ENCODE measurements at regions not wholly inside any gene's neighbourhood (a gene's known extent, or its start where the extent isn't known, plus 50 kb on each side); places are given as distances from the start of the nearest gene placed in this dataset.
"Not testable (repeated sequence)": the region's sequence is repeated elsewhere in the genome, so short reads cannot be mapped to it uniquely, and the experiment has no call there.

- DNase-seq (ENCODE audit: low read depth in 1 of 2, low spot score in 1 of 2) (no peak), FAIRE-seq (no peak), ATAC-seq (no peak)
- CTCF ChIA-PET: interaction anchor here (0.8 to 1.4 kb wide), 5 partner anchors 39 to 1704 kb away, joined by 3 to 5 read pairs (median 3); no protein-coding TSS in a partner anchor
- peak overlapping the region in 1 of 2 experiments; percentile 88; a peak in 1 of 6 replicates for H3K27ac ChIP-seq
- peaks cover 86% of the 10 kb centered on the region for H3K4me1 ChIP-seq
- POLR2A ChIA-PET: interaction anchor here (0.6 kb wide), 1 partner anchor 1902 kb away, joined by 5 read pairs; no protein-coding TSS in a partner anchor
- no peaks in the 10 kb centered on the region for H3K9me3 ChIP-seq
- H3K4me2 ChIP-seq: no peak overlapping the region
- TF ChIP-seq ZSCAN20 (CRISPR knock-in tag; IDR thresholded peaks at IDR 0.05) (no peak), CEBPB (IDR thresholded peaks at IDR 0.05) (no peak), POLR2A (IDR thresholded peaks at IDR 0.05; ENCODE audit: low read length) (no peak), E2F6 (IDR thresholded peaks at IDR 0.05; ENCODE audit: borderline replicate concordance, low read depth) (no peak), MYC (IDR thresholded peaks at IDR 0.05; ENCODE audit: borderline replicate concordance, low read length) (no peak), MAFK (IDR thresholded peaks at IDR 0.05; ENCODE audit: partially characterized antibody) (no peak), EHF (CRISPR knock-in tag; IDR thresholded peaks at IDR 0.05) (no peak), SREBF2 (IDR thresholded peaks at IDR 0.05) (no peak), FOSB (CRISPR knock-in tag; IDR thresholded peaks at IDR 0.05) (no peak), HDAC2 (IDR thresholded peaks at IDR 0.05) (no peak), POLR2AphosphoS2 (conservative IDR thresholded peaks at IDR 0.05; ENCODE audit: low read length) (no peak), CBX2 (IDR thresholded peaks at IDR 0.05; ENCODE audit: borderline replicate concordance, low read depth) (no peak), CBX8 (IDR thresholded peaks at IDR 0.05) (no peak), TP53 (CRISPR knock-in tag; IDR thresholded peaks at IDR 0.05) (no peak), CHD2 (IDR thresholded peaks at IDR 0.05; ENCODE audit: low read length, partially characterized antibody) (no peak), NFE2L2 (conservative IDR thresholded peaks at IDR 0.05; ENCODE audit: low read length) (no peak)
- no peak overlapping the region for H3K4me3 ChIP-seq
- 94% methylated on average over 3 of the region's 3 CpGs for WGBS (ENCODE audit: missing lambda C conversion rate)
Measured at GRCh38 chr17:72471296-72471695, 350.5 kb downstream of the SOX9 start.

GRCh38 chr17:72472106-72472505 lies 351.3 kb downstream of the SOX9 start:
- DNase-seq (ENCODE audit: low read depth in 1 of 2, low spot score in 1 of 2): no peak
- ATAC-seq: no peak
- TF ChIP-seq KDM5A (IDR thresholded peaks at IDR 0.05) (no peak), HES2 (IDR thresholded peaks at IDR 0.05) (no peak), RAD21 (conservative IDR thresholded peaks at IDR 0.05 in 1 of 2, IDR thresholded peaks at IDR 0.05 in 1 of 2) (no peak), RNF2 (IDR thresholded peaks at IDR 0.05; ENCODE audit: borderline replicate concordance, low read depth) (no peak), E2F6 (IDR thresholded peaks at IDR 0.05; ENCODE audit: borderline replicate concordance, low read depth) (no peak), MAX (IDR thresholded peaks at IDR 0.05) (no peak), TP53 (CRISPR knock-in tag; IDR thresholded peaks at IDR 0.05) (no peak), RARB (CRISPR knock-in tag; IDR thresholded peaks at IDR 0.05) (no peak), EP300 (IDR thresholded peaks at IDR 0.05) (no peak), POLR2A (IDR thresholded peaks at IDR 0.05; ENCODE audit: low read length) (no peak), NFE2L2 (conservative IDR thresholded peaks at IDR 0.05; ENCODE audit: low read length) (no peak), USF2 (IDR thresholded peaks at IDR 0.05) (no peak), SREBF2 (IDR thresholded peaks at IDR 0.05) (no peak), HDAC2 (IDR thresholded peaks at IDR 0.05) (no peak), GATA3 (IDR thresholded peaks at IDR 0.05; ENCODE audit: borderline replicate concordance) (no peak)
- 94% methylated on average over 3 of the region's 3 CpGs for WGBS (ENCODE audit: missing lambda C conversion rate)
- H3K27ac ChIP-seq: peak overlapping the region in 1 of 2 experiments; percentile 88; a peak in 3 of 6 replicates
- no peak overlapping the region for H3K4me3 ChIP-seq
- FAIRE-seq: no peak
- ChIA-PET POLR2A (no interaction called here), CTCF (interaction anchor here (0.9 to 1.2 kb wide), 4 partner anchors 17 to 1705 kb away, joined by 3 read pairs; no protein-coding TSS in a partner anchor)
- H3K9me3 ChIP-seq: no peaks in the 10 kb centered on the region
- no peak overlapping the region for H3K4me2 ChIP-seq
- H3K4me1 ChIP-seq: peaks cover 85% of the 10 kb centered on the region

GRCh38 chr17:72472853-72473390 lies 352.1 kb downstream of the SOX9 start:
- H3K4me2 ChIP-seq: 0 out of 3 replicates have a peak overlapping the region, but pooled peaks have one; percentile 2
- CTCF ChIA-PET: interaction anchor here (1.0 to 1.2 kb wide), 2 partner anchors 17 to 37 kb away, joined by 3 read pairs; no protein-coding TSS in a partner anchor
- H3K9me3 ChIP-seq; H3K4me3 ChIP-seq; ATAC-seq; DNase-seq (ENCODE audit: low read depth in 1 of 2, low spot score in 1 of 2); POLR2A ChIA-PET: not testable (repeated sequence)
- peaks cover 77% of the 10 kb centered on the region for H3K4me1 ChIP-seq
- peak overlapping the region in 1 of 2 experiments; percentile 88; a peak in 2 of 6 replicates for H3K27ac ChIP-seq
- FAIRE-seq: peak; percentile 18
- WGBS (ENCODE audit: missing lambda C conversion rate): 62% methylated on average over 4 of the region's 4 CpGs
